ENCODE measurements at regions not wholly inside any gene's neighbourhood (a gene's known extent, or its start where the extent isn't known, plus 50 kb on each side); places are given as distances from the start of the nearest gene placed in this dataset.

DNA sequence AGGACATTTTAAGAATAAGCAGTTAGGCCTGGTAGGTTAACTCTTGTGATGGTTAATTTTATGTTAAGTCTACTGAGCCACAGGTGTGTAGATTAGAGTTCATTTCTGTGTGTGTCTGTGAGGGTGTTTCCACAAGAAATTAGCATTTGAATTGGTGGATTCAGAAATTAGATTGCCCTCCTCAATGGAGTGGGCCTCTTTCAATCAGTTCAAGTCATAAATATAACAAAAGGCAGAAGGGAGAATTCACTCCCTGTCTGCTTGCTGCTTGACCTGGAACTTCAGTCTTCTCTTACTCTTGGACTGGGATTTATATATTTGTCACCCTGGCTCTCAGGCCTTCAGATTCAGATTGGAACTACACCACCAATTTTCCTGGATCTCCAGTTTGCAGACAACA is 55.3 kb upstream of the POM121L12 start:
- no peak for DNase-seq (ENCODE audit: low read depth)

DNA sequence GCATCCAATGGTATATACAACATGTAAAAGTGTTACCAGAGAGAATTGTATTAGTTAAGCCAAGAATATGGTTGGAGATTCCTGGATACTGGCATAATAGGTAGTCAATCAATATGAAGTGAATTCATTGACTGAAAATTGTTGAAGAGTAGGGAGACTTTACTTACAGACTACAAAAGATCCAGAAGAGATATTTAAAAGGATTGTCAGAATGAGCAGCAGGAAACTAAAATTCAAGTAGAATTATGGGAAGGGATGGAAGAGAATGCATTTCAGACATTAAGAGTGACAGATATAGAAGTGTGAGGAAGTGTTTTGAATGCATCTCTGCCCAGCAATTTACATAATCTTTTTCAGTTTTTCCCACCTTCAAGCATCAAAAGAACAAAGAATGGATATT is 62.3 kb upstream of the POM121L12 start:
- no peak for DNase-seq (ENCODE audit: low read depth)

- no peak for DNase-seq (ENCODE audit: low read depth)
Observed at GRCh38 chr7:52962402-52963076, 72.9 kb upstream of the POM121L12 start.

- DNase-seq (ENCODE audit: low read depth): no peak
Observed at GRCh38 chr7:52961084-52961483, 74.3 kb upstream of the POM121L12 start.

DNA sequence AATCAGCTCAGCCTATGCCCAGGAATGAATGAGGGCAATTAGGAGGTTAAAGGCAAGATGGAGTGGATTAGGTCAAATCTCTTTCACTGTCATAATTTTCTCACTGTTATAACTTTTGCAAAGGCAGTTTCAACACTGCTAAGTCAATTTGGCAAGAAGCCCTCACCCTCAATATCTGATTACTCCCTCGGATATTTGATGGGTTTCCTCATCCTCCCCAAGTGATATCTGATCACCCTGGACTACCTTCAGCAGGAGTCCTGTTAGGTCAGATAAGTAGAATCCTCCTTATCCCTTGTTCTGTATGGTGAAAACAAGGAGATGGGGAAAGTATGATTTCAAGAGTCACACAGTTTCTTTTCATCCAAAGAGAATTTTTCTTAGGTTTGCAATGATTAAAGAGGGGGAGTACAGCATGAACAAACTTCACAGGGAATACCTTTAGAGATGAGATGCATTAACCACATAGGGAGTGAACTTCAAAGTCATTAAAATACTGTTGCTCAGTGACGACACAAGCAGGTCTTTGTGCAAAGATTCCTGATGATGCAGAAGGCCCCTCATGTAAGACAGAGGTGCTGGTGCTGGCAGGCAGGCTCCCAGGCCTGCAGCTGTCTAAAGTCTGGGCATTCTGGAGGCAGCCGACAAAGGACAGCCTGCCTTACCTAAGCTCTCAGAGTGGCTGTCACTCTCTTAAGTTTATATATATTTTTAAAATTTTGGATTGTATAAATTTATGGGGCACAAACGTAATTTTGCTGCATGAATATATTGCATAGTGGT is 75.4 kb upstream of the POM121L12 start:
- no peak for DNase-seq (ENCODE audit: low read depth)

GRCh38 chr7:52959336-52959735 is 76.1 kb upstream of the POM121L12 start:
- no peak for DNase-seq (ENCODE audit: low read depth)

DNA sequence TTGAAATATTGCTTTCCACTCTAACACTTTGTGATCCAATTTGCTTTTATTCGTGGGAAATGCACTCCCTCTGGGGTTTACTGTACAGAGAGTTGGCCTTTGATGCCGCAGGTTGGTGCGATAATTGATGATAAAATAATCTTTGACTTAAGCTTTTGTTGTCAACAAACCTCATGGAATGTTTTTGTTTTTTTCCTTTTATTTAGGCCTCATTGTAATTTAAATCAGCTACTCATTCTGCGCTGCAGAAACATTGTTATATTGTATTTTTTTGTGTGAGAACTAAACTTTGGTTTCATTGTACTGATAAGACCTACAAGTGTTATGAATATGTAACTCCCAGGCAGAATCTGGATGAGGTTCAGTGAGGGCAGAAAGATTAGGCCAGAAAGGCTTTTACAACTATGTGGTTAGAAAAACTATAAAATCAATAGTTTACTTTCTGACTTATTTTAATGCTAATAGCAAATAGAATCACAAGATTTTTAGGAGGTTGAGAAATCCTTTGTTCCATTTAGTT is 76.8 kb upstream of the POM121L12 start:
- DNase-seq (ENCODE audit: low read depth): no peak

DNA sequence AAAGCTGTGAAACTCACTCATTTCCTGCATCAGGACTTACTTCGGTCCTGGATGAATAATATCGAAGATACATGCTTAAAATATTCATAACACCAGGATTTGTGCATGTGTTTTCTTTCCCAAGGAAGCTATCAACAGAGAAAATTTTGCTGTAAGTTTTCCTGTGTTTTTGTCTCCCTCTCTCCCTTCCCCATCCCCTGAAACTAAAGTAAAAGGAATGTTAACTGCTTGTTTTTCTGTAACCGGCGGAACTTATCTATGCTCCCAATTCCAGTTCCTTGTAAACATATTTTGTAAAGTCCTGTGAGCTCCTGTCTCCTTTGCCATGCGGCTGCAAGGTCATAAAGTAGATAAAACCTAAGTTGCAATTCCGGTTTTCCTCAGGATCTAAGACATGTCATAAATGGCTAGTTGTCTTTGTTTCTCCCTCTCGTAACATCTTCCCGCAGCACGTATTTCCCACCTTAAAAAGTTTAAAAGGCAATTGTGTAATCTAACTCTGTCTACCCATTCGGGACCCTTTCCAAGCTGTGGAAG is 79.0 kb upstream of the POM121L12 start:
- no peak for DNase-seq (ENCODE audit: low read depth)

DNA sequence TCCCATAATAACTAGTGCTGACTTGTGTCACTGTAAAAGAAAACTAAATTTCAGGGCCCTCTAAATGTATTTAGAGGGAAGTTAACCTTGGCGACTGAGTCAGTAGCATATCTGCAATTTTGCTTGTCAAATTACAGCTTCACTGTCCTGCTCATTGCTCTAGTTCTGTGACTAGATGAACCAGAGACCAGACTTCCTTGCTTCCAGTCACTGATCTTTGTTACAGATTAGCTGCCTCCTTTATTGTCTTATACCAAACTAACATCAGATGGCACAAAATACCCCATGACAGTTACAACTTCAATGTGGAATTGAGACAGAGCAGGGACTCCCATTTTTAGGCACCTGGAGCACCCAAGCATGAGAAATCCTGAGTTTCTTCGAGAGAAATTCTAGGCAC is 79.9 kb upstream of the POM121L12 start:
- DNase-seq (ENCODE audit: low read depth): no peak

- no peak for DNase-seq (ENCODE audit: low read depth)
Observed at GRCh38 chr7:52944921-52945320, 90.5 kb upstream of the POM121L12 start.

DNA sequence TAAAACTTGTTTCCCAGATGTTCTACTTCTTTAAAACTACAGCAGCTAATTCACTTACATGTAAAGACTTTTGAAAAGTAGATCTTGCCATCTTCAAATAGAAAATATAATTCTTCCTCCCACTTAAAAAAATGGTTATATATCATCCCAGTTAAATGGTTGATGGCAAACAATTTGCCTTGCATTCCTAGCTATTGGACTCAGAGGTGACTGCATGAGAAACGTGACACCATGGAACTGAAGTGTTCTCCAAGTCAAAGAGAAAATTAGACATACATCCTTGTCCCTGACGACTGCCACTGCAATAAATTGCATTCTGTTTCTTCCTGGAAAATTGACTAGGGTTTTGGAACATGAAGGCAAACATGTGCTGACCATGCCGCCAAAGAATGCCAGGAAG is 95.0 kb upstream of the POM121L12 start:
- no peak for DNase-seq (ENCODE audit: low read depth)

- no peak for DNase-seq (ENCODE audit: low read depth)
Observed at GRCh38 chr7:52938455-52939133, 96.8 kb upstream of the POM121L12 start.

- DNase-seq (ENCODE audit: low read depth): no peak
Observed at GRCh38 chr7:52936750-52937149, 98.7 kb upstream of the POM121L12 start.

GRCh38 chr7:52928591-52928990 is 106.8 kb upstream of the POM121L12 start:
- DNase-seq (ENCODE audit: low read depth): no peak

- DNase-seq (ENCODE audit: low read depth): no peak
Observed at GRCh38 chr7:52925332-52925731, 110.1 kb upstream of the POM121L12 start.

DNA sequence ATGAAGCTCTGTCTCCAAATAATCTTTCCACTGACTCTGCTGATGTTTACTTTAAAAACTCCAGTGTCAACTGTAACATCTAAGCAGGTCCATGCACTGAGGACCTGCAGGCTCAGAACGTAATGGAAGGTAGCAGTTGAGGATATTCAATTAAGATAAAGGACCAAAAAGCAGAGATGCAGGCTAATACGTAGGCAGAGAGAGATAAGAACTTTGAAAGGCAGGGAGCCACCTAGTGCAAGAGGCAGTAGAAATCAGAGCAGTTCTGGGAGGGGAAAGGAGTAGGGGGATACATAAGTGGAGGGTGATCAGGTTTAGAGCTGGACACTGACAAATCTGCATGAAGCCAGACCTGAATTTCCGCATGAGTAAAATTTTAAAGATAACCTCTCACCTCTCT is 114.5 kb upstream of the POM121L12 start:
- DNase-seq (ENCODE audit: low read depth): no peak

- DNase-seq (ENCODE audit: low read depth): no peak
Observed at GRCh38 chr7:52917982-52918578, 117.4 kb upstream of the POM121L12 start.

GRCh38 chr7:52911795-52912194 is 123.6 kb upstream of the POM121L12 start:
- DNase-seq (ENCODE audit: low read depth): no peak

DNA sequence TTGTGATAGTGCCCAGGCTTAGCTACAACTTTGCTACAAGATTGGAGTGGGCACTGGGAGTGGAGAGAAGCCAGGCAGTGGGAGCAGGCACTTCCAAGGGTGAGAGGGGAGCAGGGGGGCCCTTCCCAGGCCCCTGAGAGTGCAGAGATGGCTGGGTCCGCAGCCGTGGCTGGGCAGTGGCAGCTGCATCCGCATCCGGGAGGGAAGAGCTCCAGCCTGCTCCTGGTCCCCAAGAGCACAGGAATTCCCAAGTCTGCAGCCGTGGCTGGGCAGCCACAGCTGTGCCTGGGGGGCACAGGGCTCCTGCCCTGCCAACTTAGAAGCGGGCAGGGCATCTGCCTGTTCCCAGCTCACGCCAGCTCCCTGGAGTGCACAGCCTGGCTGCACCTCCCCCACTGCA is 124.1 kb upstream of the POM121L12 start:
- no peak for DNase-seq (ENCODE audit: low read depth)

DNA sequence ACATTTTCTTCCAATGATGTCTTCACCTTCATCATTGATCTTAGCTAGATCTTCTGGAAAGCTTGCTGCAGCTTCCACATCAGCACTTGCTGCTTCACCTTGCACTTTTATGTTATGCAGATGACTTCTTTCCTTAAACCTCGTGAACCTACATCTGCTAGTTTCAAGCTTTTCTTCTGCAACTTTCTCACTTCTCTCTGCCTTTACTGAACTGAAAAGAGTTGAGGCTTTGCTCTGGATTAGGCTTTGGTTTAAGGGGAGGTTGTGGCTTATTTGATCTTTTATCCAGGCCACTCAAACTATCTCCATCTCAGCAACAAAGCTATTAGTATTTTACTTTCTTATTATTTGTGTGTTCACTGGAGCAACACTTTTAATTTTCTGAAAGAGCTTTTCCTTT is 125.5 kb upstream of the POM121L12 start:
- DNase-seq (ENCODE audit: low read depth): no peak

- no peak for DNase-seq (ENCODE audit: low read depth)
Observed at GRCh38 chr7:52909131-52909530, 126.3 kb upstream of the POM121L12 start.

GRCh38 chr7:52897713-52898112 is 137.7 kb upstream of the POM121L12 start:
- no peak for DNase-seq (ENCODE audit: low read depth)

Data from stimulated activated CD8-positive, alpha-beta memory T cell treated with anti-CD3 and anti-CD28 coated beads, Interleukin-12 subunit alpha, Interleukin-12 subunit beta, amount 100 ng/mL, for 1 hour (primary cell).